PC-9 (cell line): ENCODE measurements at regions not wholly inside any gene's neighbourhood (a gene's known extent, or its start where the extent isn't known, plus 50 kb on each side); places are given as distances from the start of the nearest gene placed in this dataset.

ENCODE experiments used
- EZH2 ChIP-seq: fragments of 200-600 bp; sonication (generic); IDR thresholded peaks from 2 replicates; pipeline ENCODE4 v1.8.0; 2017; ENCODE audit warnings: antibody characterized with exemption, low read depth
- TF ChIP-seq, protein P1 (sequence below): fragments of 200-600 bp; sonication (generic); conservative IDR thresholded peaks from 2 replicates; pipeline ENCODE4 v1.6.1; 2017; ENCODE audit warnings: mixed run types, antibody characterized with exemption, mild to moderate bottlenecking, moderate library complexity

DNA sequence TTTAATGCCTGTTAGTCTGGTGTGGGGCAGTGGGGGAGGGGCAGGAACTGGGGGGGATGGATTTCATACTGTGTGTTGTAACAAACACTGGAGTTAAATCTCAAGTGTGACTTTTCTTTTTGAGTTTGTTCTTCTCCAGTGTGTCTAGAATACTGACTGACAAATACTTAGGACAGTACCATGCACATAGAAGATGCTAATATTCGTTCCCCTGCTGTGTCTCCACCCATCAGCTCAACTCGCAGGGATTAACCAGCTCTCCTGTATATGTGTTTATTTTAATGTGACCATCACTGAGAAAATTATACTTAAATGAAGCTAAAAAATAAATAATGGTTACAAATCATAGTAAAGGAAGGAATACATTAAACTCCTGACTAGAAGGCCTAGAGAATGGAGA, 150.9 kb upstream of the E2F8 start:
- no peak for TF ChIP-seq EZH2
- TF ChIP-seq, protein P1, sequence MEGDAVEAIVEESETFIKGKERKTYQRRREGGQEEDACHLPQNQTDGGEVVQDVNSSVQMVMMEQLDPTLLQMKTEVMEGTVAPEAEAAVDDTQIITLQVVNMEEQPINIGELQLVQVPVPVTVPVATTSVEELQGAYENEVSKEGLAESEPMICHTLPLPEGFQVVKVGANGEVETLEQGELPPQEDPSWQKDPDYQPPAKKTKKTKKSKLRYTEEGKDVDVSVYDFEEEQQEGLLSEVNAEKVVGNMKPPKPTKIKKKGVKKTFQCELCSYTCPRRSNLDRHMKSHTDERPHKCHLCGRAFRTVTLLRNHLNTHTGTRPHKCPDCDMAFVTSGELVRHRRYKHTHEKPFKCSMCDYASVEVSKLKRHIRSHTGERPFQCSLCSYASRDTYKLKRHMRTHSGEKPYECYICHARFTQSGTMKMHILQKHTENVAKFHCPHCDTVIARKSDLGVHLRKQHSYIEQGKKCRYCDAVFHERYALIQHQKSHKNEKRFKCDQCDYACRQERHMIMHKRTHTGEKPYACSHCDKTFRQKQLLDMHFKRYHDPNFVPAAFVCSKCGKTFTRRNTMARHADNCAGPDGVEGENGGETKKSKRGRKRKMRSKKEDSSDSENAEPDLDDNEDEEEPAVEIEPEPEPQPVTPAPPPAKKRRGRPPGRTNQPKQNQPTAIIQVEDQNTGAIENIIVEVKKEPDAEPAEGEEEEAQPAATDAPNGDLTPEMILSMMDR, result no peak
